BE2C (cell line): ENCODE measurements at regions not wholly inside any gene's neighbourhood (a gene's known extent, or its start where the extent isn't known, plus 50 kb on each side); places are given as distances from the start of the nearest gene placed in this dataset.
"Not testable (repeated sequence)": the region's sequence is repeated elsewhere in the genome, so short reads cannot be mapped to it uniquely, and the experiment has no call there.

ENCODE experiments used
- DNase-seq: peaks from one replicate; pipeline ENCODE4 v3.0.0-alpha.2; 2020
- H3K27me3 ChIP-seq: fragments of 250-450 bp; sonication (Bioruptor Pico); 2 replicates; pipeline ENCODE4 v1.5.1; 2020; ENCODE audit warnings: mild to moderate bottlenecking
- H3K36me3 ChIP-seq: fragments of 250-450 bp; sonication (Bioruptor Pico); 2 replicates; pipeline ENCODE4 v1.5.1; 2020; ENCODE audit warnings: mild to moderate bottlenecking
- H3K4me1 ChIP-seq: fragments of 250-450 bp; sonication (Bioruptor Pico); 2 replicates; pipeline ENCODE4 v1.5.1; 2020
- H3K4me3 ChIP-seq: 2 replicates; pipeline ENCODE4 v1.5.1; 2011; ENCODE audit warnings: low read depth, low read length
- H3K9me3 ChIP-seq: fragments of 250-450 bp; sonication (Bioruptor Pico); 2 replicates; pipeline ENCODE4 v1.5.1; 2020
- TF ChIP-seq, protein P1 (sequence below): IDR thresholded peaks from 2 replicates; pipeline ENCODE4 v1.5.1; 2012; ENCODE audit warnings: mild to moderate bottlenecking, low read depth, low read length

DNA sequence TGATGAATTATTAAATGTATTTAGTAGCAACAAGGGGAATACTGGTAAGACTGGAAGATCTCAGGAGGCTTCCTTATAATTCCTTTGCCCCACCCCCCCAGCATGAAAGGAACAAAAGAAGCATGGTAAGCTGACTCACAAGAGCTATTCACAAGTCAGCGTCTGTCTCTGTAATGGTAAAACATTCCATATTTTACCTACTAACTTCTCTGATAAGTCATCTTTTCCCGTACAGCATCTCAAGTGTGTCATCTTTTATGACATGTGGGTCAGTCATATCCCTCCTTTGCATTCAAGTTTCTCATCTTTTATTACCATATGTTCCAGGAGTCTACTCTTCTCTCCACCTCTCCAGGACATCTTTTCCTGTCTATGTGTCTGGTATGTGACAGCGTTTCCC lies 241.3 kb downstream of the PLA2G4A start:
- Histone ChIP-seq H3K9me3 (no peaks in the 10 kb centered on the region; the same call in 1 of the 2 replicates), H3K36me3 (no peaks in the 10 kb centered on the region)

DNA sequence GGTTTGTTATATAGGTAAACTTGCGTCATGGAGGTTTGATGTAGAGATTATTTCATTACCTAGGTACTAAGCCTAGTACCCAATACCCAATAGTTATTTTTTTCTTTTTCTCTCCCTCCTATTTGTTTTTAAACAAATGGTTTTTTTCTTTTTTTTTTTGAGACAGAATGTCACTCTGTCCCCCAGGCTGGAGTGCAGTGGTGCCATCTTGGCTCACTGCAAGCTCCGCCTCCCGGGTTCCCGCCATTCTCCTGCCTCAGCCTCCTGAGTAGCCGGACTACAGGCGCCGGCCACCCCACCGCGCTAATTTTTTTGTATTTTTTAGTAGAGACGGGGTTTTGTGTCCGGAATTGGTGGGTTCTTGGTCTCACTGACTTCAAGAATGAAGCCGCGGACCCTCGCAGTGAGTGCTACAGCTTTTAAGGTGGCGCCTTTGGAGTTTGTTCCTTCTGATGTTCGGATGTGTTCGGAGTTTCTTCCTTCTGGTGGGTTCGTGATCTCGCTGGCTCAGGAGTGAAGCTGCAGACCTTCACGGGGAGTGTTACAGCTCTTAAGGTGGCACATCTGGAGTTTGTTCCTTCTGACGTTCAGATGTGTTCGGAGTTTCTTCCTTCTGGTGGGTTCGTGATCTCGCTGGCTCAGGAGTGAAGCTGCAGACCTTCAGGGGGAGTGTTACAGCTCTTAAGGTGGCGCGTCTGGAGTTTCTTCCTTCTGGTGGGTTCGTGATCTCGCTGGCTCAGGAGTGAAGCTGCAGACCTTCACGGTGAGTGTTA lies 243.7 kb downstream of the PLA2G4A start:
- not testable (repeated sequence) for H3K4me1 ChIP-seq, H3K36me3 ChIP-seq, DNase-seq, H3K9me3 ChIP-seq, H3K27me3 ChIP-seq
- peak overlapping the region; percentile 47 for H3K4me3 ChIP-seq

More for the DNA sequence above, 241.3 kb downstream of the PLA2G4A start:
- Histone ChIP-seq H3K27me3 (no peaks in the 10 kb centered on the region), H3K4me1 (no peaks in the 10 kb centered on the region; the same call in 1 of the 2 replicates), H3K4me3 (no peak overlapping the region)
- DNase-seq, result no peak
- TF ChIP-seq, protein P1, sequence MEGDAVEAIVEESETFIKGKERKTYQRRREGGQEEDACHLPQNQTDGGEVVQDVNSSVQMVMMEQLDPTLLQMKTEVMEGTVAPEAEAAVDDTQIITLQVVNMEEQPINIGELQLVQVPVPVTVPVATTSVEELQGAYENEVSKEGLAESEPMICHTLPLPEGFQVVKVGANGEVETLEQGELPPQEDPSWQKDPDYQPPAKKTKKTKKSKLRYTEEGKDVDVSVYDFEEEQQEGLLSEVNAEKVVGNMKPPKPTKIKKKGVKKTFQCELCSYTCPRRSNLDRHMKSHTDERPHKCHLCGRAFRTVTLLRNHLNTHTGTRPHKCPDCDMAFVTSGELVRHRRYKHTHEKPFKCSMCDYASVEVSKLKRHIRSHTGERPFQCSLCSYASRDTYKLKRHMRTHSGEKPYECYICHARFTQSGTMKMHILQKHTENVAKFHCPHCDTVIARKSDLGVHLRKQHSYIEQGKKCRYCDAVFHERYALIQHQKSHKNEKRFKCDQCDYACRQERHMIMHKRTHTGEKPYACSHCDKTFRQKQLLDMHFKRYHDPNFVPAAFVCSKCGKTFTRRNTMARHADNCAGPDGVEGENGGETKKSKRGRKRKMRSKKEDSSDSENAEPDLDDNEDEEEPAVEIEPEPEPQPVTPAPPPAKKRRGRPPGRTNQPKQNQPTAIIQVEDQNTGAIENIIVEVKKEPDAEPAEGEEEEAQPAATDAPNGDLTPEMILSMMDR, result no peak

DNA sequence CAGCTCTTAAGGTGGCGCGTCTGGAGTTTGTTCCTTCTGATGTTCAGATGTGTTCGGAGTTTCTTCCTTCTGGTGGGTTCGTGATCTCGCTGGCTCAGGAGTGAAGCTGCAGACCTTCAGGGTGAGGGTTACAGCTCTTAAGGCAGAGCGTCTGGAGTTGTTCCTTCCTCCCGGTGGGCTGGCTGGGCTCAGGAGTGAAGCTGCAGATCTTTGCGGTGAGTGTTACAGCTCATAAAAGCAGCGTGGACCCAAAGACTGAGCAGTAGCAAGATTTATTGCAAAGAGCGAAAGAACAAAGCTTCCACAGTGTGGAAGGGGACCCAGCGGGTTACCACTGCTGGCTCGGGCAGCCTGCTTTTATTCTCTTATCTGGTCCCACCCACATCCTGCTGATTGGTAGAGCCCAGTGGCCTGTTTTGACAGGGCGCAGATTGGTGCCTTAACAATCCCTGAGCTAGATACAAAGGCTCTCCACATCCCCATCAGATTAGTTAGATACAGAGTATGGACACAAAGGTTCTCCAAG lies 244.3 kb downstream of the PLA2G4A start:
- not testable (repeated sequence) for H3K4me1 ChIP-seq, H3K36me3 ChIP-seq, H3K27me3 ChIP-seq, H3K9me3 ChIP-seq
- peak; percentile 48 for DNase-seq
- H3K4me3 ChIP-seq, result peak overlapping the region; percentile 47

DNA sequence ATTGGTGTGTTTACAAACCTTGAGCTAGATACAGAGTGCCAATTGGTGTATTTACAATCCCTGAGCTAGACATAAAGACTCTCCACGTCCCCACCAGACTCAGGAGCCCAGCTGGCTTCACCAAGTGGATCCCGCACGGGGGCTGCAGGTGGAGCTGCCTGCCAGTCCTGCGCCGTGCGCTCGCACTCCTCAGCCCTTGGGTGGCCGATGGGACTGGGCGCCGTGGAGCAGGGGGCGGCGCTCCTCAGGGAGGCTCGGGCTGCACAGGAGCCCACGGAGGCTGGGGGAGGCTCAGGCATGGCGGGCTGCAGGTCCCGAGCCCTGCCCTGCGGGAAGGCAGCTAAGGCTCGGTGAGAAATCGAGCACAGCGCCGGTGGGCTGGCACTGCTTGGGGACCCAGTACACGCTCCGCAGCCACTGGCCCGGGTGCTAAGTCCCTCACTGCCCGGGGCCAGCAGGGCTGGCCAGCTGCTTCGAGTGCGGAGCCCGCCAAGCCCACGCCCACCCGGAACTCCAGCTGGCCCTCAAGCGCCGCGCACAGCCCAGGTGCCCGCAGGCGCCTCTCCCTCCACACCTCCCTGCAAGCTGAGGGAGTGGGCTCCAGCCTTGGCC lies 245.0 kb downstream of the PLA2G4A start:
- H3K4me3 ChIP-seq, H3K36me3 ChIP-seq, H3K9me3 ChIP-seq, H3K4me1 ChIP-seq, H3K27me3 ChIP-seq, DNase-seq: not testable (repeated sequence)

DNA sequence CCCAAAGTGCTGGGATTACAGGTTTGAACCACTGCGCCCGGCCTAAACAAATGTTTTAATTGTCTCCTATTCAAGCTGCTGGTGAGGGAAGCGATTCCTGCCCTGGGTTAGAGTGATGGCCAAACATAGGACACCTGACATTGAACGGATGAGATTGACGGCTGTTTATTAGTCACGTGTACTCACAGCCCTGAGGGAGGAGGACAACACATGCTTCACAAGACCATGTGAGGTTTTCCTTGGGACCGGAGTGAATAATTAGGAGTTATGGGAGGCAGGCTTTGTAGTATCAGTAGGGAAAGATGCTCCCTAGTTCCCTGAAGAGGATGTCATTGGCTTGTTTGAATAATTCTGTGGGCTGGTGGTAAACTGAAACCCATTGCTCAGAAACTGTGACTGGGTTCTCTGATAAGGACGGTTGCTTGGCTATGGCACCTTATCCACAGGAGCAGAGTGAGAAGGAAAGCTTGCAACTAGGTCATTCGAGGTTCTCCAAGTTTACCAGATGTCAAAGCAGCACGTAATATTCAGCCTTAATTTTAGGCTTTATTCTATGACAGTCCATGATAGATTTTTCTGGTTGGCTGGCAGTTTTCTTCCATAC lies 245.8 kb downstream of the PLA2G4A start:
- no peak for DNase-seq
- TF ChIP-seq, protein P1, result no peak
- no peaks in the 10 kb centered on the region for H3K36me3 ChIP-seq
- H3K4me1 ChIP-seq, result no peaks in the 10 kb centered on the region
- H3K4me3 ChIP-seq, result no peak overlapping the region
- H3K27me3 ChIP-seq, result no peaks in the 10 kb centered on the region
- no peaks in the 10 kb centered on the region; the same call in 1 of the 2 replicates for H3K9me3 ChIP-seq

DNA sequence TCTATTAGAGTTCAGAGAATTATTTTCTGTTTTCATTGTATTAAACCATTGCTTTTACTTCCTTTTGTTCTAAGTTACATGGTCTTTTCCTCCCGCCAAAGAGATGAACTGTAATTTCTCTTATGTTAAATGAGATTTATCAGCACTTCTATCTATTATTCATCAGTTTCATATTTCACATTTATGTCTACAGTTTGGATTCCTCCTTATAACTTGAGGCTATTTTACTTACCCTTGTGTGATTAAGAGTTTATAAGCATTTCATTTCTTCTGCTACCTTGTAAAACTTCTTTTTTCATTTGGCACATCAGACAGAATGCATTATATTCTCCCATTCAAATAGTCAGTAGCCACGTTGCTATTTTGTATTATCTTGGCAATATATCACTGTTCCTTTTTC lies 248.2 kb downstream of the PLA2G4A start:
- DNase-seq, result no peak
- TF ChIP-seq, protein P1, result no peak
- Histone ChIP-seq H3K4me1 (no peaks in the 10 kb centered on the region), H3K36me3 (no peaks in the 10 kb centered on the region), H3K27me3 (no peaks in the 10 kb centered on the region), H3K4me3 (no peak overlapping the region), H3K9me3 (no peaks in the 10 kb centered on the region; the same call in 1 of the 2 replicates)

DNA sequence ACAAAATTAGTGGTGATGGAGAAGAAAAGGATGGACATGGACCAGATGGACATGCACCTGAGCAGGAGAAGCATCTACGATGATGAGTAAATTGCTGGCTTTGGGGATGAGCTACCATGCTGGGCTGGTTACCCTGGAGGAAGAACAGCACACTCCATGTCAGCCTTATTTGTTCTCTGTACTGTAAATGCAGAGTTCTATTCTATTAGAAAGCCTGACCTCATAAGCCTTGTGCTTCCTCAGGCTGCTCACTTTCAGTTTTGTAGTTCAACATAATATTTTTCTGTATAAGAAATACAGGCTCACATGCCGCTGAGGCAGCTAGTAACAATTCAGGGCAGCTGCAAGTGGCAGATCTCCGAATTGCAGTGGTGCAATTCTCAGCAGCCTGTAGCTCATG lies 249.6 kb downstream of the PLA2G4A start:
- Histone ChIP-seq H3K4me3 (no peak overlapping the region), H3K36me3 (no peaks in the 10 kb centered on the region), H3K9me3 (no peaks in the 10 kb centered on the region; the same call in 1 of the 2 replicates), H3K4me1 (no peaks in the 10 kb centered on the region), H3K27me3 (no peaks in the 10 kb centered on the region)
- DNase-seq, result no peak
- TF ChIP-seq, protein P1, result no peak
